Neutrophil (primary cell): ENCODE measurements at regions not wholly inside any gene's neighbourhood (a gene's known extent, or its start where the extent isn't known, plus 50 kb on each side); places are given as distances from the start of the nearest gene placed in this dataset.

Experiments used
- H3K27ac ChIP-seq: fragments of 200-600 bp; sonication (generic); 2 replicates; pipeline ENCODE4 v1.5.1; 2016; ENCODE audit warnings: mild to moderate bottlenecking, moderate library complexity
- H3K27me3 ChIP-seq: fragments of 200-600 bp; sonication (generic); 2 replicates; pipeline ENCODE4 v1.6.0; 2016; ENCODE audit warnings: mild to moderate bottlenecking
- H3K36me3 ChIP-seq: fragments of 200-600 bp; sonication (generic); 2 replicates; pipeline ENCODE4 v1.5.1; 2017
- H3K4me1 ChIP-seq, 2 experiments: fragments of 200-600 bp in 1 of 2; sonication (generic) in 1 of 2; 1 replicate in 1 of 2; 2 replicates in 1 of 2; pipeline versions ENCODE4 v1.5.1 to v1.6.1; 2013 to 2016; ENCODE audit warnings: low read depth in 1 of 2, low read length in 1 of 2, mild to moderate bottlenecking in 1 of 2, moderate library complexity in 1 of 2; ENCODE audit not compliant: control insufficient read depth in 1 of 2, insufficient read depth in 1 of 2
- H3K4me3 ChIP-seq, 2 experiments: fragments of 200-600 bp in 1 of 2; sonication (generic) in 1 of 2; 1 replicate in 1 of 2; 2 replicates in 1 of 2; pipeline ENCODE4 v1.5.1; 2013 to 2016; ENCODE audit warnings: low read depth in 1 of 2, low read length in 1 of 2, mild to moderate bottlenecking in 1 of 2, moderate library complexity in 1 of 2
- H3K9me3 ChIP-seq: fragments of 200-600 bp; sonication (generic); 2 replicates; pipeline ENCODE4 v1.5.1; 2016
- TF ChIP-seq, protein P1 (sequence below): fragments of 200-600 bp; sonication (generic); IDR thresholded peaks from 2 replicates; pipeline ENCODE4 v1.5.1; 2016; ENCODE audit warnings: antibody characterized with exemption

- Histone ChIP-seq H3K4me1 (no peaks in the 10 kb centered on the region), H3K27me3 (peaks cover 53% of the 10 kb centered on the region), H3K9me3 (no peaks in the 10 kb centered on the region), H3K36me3 (no peaks in the 10 kb centered on the region), H3K27ac (no peak overlapping the region), H3K4me3 (no peak overlapping the region)
- TF ChIP-seq, protein P1, sequence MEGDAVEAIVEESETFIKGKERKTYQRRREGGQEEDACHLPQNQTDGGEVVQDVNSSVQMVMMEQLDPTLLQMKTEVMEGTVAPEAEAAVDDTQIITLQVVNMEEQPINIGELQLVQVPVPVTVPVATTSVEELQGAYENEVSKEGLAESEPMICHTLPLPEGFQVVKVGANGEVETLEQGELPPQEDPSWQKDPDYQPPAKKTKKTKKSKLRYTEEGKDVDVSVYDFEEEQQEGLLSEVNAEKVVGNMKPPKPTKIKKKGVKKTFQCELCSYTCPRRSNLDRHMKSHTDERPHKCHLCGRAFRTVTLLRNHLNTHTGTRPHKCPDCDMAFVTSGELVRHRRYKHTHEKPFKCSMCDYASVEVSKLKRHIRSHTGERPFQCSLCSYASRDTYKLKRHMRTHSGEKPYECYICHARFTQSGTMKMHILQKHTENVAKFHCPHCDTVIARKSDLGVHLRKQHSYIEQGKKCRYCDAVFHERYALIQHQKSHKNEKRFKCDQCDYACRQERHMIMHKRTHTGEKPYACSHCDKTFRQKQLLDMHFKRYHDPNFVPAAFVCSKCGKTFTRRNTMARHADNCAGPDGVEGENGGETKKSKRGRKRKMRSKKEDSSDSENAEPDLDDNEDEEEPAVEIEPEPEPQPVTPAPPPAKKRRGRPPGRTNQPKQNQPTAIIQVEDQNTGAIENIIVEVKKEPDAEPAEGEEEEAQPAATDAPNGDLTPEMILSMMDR, result no peak
Observed at GRCh38 chr14:100638211-100638855, 51.1 kb upstream of the BEGAIN start.

GRCh38 chr14:100639280-100639679 lies 52.1 kb upstream of the BEGAIN start:
- Histone ChIP-seq H3K4me3 (no peak overlapping the region), H3K27ac (no peak overlapping the region), H3K36me3 (no peaks in the 10 kb centered on the region), H3K27me3 (peaks cover 44% of the 10 kb centered on the region), H3K9me3 (no peaks in the 10 kb centered on the region), H3K4me1 (no peaks in the 10 kb centered on the region)
- TF ChIP-seq, protein P1, result no peak

DNA sequence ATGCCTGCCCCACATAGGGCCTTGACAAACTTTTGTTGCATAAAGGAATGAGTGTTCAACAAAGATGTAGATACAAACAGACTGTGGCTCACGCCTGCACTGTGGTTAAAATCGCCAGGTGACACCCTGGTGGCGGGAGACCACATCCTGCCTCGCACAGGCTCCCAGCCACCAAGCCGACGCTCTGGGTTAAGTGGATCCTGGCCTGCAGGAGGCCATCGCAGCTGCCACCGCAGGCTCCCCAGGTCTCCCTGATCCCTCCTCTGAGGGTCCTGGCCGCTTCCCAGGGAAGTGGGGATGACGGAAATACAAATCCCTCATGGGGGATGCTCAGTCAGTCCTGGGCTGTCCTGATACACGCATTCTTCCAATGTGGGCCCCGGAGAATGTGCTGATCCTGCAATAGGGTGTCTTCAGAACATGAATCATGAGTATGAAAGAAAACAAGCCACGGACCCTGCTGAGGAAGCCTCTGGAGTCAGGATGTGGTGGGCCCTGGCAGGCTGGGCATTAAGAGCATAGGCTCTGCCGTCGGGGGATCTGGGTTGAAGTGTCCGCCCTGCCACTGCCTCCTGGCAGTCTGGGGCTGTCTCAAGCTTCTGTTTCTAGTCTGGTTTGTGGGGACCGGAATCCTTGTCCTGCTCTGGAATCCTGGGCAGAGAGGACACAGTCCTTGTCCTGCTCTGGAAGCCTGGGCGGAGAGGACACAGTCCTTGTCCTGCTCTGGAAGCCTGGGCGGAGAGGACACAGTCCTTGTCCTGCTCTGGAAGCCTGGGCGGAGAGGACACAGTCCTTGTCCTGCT lies 53.5 kb upstream of the BEGAIN start:
- no peak overlapping the region for H3K27ac ChIP-seq
- no peaks in the 10 kb centered on the region for H3K9me3 ChIP-seq
- peaks cover 8 to 12% of the 10 kb centered on the region in 2 experiments for H3K4me1 ChIP-seq
- TF ChIP-seq, protein P1, result no peak
- no peaks in the 10 kb centered on the region for H3K36me3 ChIP-seq
- peaks cover 38% of the 10 kb centered on the region for H3K27me3 ChIP-seq
- no peak overlapping the region for H3K4me3 ChIP-seq

- TF ChIP-seq, protein P1, result no peak
- no peak overlapping the region for H3K4me3 ChIP-seq
- H3K27me3 ChIP-seq, result peaks cover 35% of the 10 kb centered on the region
- H3K36me3 ChIP-seq, result no peaks in the 10 kb centered on the region
- H3K9me3 ChIP-seq, result no peaks in the 10 kb centered on the region
- no peak overlapping the region for H3K27ac ChIP-seq
- H3K4me1 ChIP-seq, result peaks cover 11 to 12% of the 10 kb centered on the region in 2 experiments
Observed at GRCh38 chr14:100641274-100641860, 54.1 kb upstream of the BEGAIN start.

- Histone ChIP-seq H3K27me3 (peaks cover 35% of the 10 kb centered on the region), H3K36me3 (no peaks in the 10 kb centered on the region), H3K9me3 (no peaks in the 10 kb centered on the region), H3K4me1 (peaks cover 11 to 12% of the 10 kb centered on the region in 2 experiments), H3K27ac (no peak overlapping the region), H3K4me3 (no peak overlapping the region)
- TF ChIP-seq, protein P1, result no peak
Observed at GRCh38 chr14:100643426-100643825, 56.2 kb upstream of the BEGAIN start.
